KMS-11 (cell line): ENCODE measurements at regions not wholly inside any gene's neighbourhood (a gene's known extent, or its start where the extent isn't known, plus 50 kb on each side); places are given as distances from the start of the nearest gene placed in this dataset.

Experiments used
- H2AFZ ChIP-seq: fragments of 200-600 bp; sonication (generic); 2 replicates; pipeline ENCODE4 v1.6.1; 2016; ENCODE audit warnings: antibody characterized with exemption, mixed run types, low read depth
- H3K27ac ChIP-seq: fragments of 200-600 bp; sonication (generic); 2 replicates; pipeline ENCODE4 v1.6.1; 2016; ENCODE audit warnings: mild to moderate bottlenecking, mixed run types
- H3K27me3 ChIP-seq: fragments of 200-600 bp; sonication (generic); 2 replicates; pipeline ENCODE4 v1.6.1; 2017; ENCODE audit warnings: mild to moderate bottlenecking, low read depth, mixed run types, moderate library complexity; ENCODE audit not compliant: insufficient read depth
- H3K36me3 ChIP-seq: fragments of 200-600 bp; sonication (generic); 2 replicates; pipeline ENCODE4 v1.6.1; 2017; ENCODE audit warnings: mild to moderate bottlenecking, mixed run types; ENCODE audit not compliant: insufficient read depth
- H3K4me1 ChIP-seq: fragments of 200-600 bp; sonication (generic); 2 replicates; pipeline ENCODE4 v1.6.1; 2016; ENCODE audit warnings: mild to moderate bottlenecking, low read depth, mixed run types; ENCODE audit not compliant: poor library complexity, severe bottlenecking
- H3K4me2 ChIP-seq: fragments of 200-600 bp; sonication (generic); 2 replicates; pipeline ENCODE4 v1.7.0; 2016; ENCODE audit warnings: mild to moderate bottlenecking, mixed run types
- H3K4me3 ChIP-seq: fragments of 200-600 bp; sonication (generic); IDR thresholded peaks from 2 replicates; pipeline ENCODE4 v1.6.1; 2017; ENCODE audit warnings: low read depth, low read length, mixed read lengths; ENCODE audit not compliant: insufficient read depth
- H3K79me2 ChIP-seq: fragments of 200-600 bp; sonication (generic); 2 replicates; pipeline ENCODE4 v1.6.1; 2016; ENCODE audit warnings: low read depth, mixed run types; ENCODE audit not compliant: insufficient read depth
- H3K9ac ChIP-seq: fragments of 200-600 bp; sonication (generic); 2 replicates; pipeline ENCODE4 v1.6.1; 2016; ENCODE audit warnings: mild to moderate bottlenecking, mixed run types
- H4K20me1 ChIP-seq: fragments of 200-600 bp; sonication (generic); 2 replicates; pipeline ENCODE4 v1.6.1; 2016; ENCODE audit warnings: mild to moderate bottlenecking, mixed run types; ENCODE audit not compliant: insufficient read depth
- TF ChIP-seq, protein P1 (sequence below): fragments of 200-600 bp; sonication (generic); conservative IDR thresholded peaks from 2 replicates; pipeline ENCODE4 v1.6.1; 2017; ENCODE audit warnings: low read depth, mild to moderate bottlenecking, antibody characterized with exemption, low read length, moderate library complexity, mixed read lengths

- peaks cover 91% of the 10 kb centered on the region for H3K79me2 ChIP-seq
- TF ChIP-seq, protein P1, sequence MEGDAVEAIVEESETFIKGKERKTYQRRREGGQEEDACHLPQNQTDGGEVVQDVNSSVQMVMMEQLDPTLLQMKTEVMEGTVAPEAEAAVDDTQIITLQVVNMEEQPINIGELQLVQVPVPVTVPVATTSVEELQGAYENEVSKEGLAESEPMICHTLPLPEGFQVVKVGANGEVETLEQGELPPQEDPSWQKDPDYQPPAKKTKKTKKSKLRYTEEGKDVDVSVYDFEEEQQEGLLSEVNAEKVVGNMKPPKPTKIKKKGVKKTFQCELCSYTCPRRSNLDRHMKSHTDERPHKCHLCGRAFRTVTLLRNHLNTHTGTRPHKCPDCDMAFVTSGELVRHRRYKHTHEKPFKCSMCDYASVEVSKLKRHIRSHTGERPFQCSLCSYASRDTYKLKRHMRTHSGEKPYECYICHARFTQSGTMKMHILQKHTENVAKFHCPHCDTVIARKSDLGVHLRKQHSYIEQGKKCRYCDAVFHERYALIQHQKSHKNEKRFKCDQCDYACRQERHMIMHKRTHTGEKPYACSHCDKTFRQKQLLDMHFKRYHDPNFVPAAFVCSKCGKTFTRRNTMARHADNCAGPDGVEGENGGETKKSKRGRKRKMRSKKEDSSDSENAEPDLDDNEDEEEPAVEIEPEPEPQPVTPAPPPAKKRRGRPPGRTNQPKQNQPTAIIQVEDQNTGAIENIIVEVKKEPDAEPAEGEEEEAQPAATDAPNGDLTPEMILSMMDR, result no peak
Observed at GRCh38 chr2:134132490-134132857, 121.4 kb upstream of the MGAT5 start.

GRCh38 chr2:134133622-134134312 is 120.1 kb upstream of the MGAT5 start:
- Histone ChIP-seq H2AFZ (no peak overlapping the region), H3K9ac (no peak overlapping the region), H3K79me2 (peaks cover 91% of the 10 kb centered on the region), H3K27me3 (no peaks in the 10 kb centered on the region), H3K4me2 (no peak overlapping the region), H3K4me3 (no peak overlapping the region), H3K36me3 (no peaks in the 10 kb centered on the region), H3K4me1 (peaks cover 79% of the 10 kb centered on the region), H3K27ac (no peak overlapping the region), H4K20me1 (no peaks in the 10 kb centered on the region)
- TF ChIP-seq, protein P1, result no peak

More at GRCh38 chr2:134132490-134132857, 121.4 kb upstream of the MGAT5 start:
- Histone ChIP-seq H3K9ac (no peak overlapping the region), H4K20me1 (no peaks in the 10 kb centered on the region), H3K36me3 (no peaks in the 10 kb centered on the region), H3K4me1 (peaks cover 79% of the 10 kb centered on the region), H3K4me2 (0 out of 2 replicates have a peak overlapping the region, but pooled peaks have one; percentile 13), H2AFZ (no peak overlapping the region), H3K4me3 (no peak overlapping the region), H3K27me3 (no peaks in the 10 kb centered on the region), H3K27ac (no peak overlapping the region; the same call in 1 of the 2 replicates)

DNA sequence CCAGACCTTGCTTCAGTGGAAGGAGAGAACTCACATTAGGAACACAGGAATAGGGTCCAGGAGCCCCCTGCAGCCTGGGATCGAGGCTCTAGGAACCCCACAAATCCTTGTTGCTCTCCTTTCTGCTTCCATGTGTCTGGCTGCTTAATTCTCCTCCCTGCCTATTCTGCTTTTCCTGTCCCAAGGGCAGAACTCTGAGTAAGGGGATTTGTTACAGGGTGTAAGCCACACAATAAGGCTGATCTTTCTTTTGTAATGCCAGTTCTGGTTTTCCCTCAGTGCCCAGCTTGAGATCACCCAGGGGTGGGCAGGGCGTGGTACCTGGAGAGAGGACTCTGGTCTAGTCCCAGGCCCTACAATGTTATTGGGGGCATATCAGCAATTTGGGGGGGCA is 119.6 kb upstream of the MGAT5 start:
- H3K27ac ChIP-seq, result no peak overlapping the region
- H4K20me1 ChIP-seq, result no peaks in the 10 kb centered on the region
- no peak overlapping the region for H3K9ac ChIP-seq
- TF ChIP-seq, protein P1, result no peak
- H3K4me2 ChIP-seq, result no peak overlapping the region
- no peak overlapping the region for H2AFZ ChIP-seq
- peaks cover 91% of the 10 kb centered on the region for H3K79me2 ChIP-seq
- no peak overlapping the region for H3K4me3 ChIP-seq
- peaks cover 81% of the 10 kb centered on the region for H3K4me1 ChIP-seq
- H3K27me3 ChIP-seq, result no peaks in the 10 kb centered on the region
- H3K36me3 ChIP-seq, result no peaks in the 10 kb centered on the region

- Histone ChIP-seq H3K4me2 (0 out of 2 replicates have a peak overlapping the region, but pooled peaks have one; percentile 17), H3K79me2 (peaks cover 92% of the 10 kb centered on the region), H2AFZ (no peak overlapping the region), H3K27me3 (no peaks in the 10 kb centered on the region), H4K20me1 (no peaks in the 10 kb centered on the region), H3K27ac (no peak overlapping the region), H3K4me1 (peaks cover 82% of the 10 kb centered on the region), H3K9ac (no peak overlapping the region), H3K36me3 (no peaks in the 10 kb centered on the region), H3K4me3 (no peak overlapping the region)
- TF ChIP-seq, protein P1, result no peak
Observed at GRCh38 chr2:134134827-134135226, 119.0 kb upstream of the MGAT5 start.
